Gastroesophageal sphincter (tissue), 3 donors: ENCODE measurements at regions not wholly inside any gene's neighbourhood (a gene's known extent, or its start where the extent isn't known, plus 50 kb on each side); places are given as distances from the start of the nearest gene placed in this dataset.

Source experiments
- CTCF ChIP-seq, 4 experiments: fragments of 200-600 bp in 2 of 4; fragments of 450-650 bp in 2 of 4; sonication (generic) in 1 of 4; IDR thresholded peaks; one replicate each; pipeline ENCODE4 v1.5.1; 2017 to 2019; ENCODE audit warnings: antibody characterized with exemption in 4 of 4, mild to moderate bottlenecking in 2 of 4, moderate library complexity in 2 of 4
- EP300 ChIP-seq: sonication (generic); formaldehyde crosslinking; IDR thresholded peaks from one replicate; pipeline ENCODE4 v1.6.1; 2017; ENCODE audit warnings: antibody characterized with exemption, mild to moderate bottlenecking

- TF ChIP-seq CTCF (IDR thresholded peaks at IDR 0.05) = no peak
- TF ChIP-seq EP300 = no peak
Measured at GRCh38 chr12:116354950-116355783, 77.7 kb upstream of the MED13L start.
